Activated CD4-positive, alpha-beta T cell treated with anti-CD3 and anti-CD28 coated beads, Interleukin-2, amount 50 U/mL, for 48 hours (primary cell): ENCODE measurements at regions not wholly inside any gene's neighbourhood (a gene's known extent, or its start where the extent isn't known, plus 50 kb on each side); places are given as distances from the start of the nearest gene placed in this dataset.

Experiments
- DNase-seq, 2 experiments: peaks; one replicate each; pipeline ENCODE4 v3.0.0-alpha.2; 2020

DNA sequence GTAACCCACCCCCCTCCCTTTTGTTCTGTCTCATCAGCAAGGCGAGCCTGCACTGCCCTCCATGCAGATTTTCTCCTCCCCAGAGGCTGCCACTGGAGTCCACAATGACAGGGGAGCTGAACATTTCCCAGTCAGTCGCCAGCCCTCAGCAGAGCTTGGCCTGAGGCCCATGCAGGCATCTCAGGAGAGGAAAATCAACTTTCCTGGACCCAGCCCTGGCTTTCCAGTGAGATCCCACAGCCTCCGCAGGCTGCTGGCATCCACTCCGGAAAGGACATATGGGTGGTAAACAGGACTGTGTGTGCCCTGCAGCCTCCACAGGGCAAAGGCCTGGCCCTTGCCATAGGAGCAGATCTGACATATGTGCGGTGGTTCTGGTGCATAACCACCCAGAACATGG is 253.8 kb downstream of the TNS1 start:
- DNase-seq: no peak

DNA sequence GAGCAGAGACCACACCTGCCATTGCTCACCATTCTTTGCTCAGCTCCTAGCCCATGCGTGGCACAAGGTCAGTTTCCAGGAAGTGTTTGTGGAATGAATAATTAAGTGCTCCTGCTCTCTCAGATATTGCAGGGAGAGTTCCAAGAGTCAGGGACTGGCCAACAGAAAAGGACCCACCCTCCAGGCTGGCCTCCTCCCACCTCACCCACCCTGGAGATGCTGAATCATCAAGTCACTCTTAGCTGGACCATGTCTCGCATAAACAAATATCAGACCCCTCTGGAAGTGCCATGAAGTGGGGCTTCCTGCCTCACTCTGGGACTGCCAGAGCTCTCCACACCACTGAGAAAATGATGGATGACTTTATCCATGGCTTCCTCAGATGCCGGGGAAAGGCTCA is 256.0 kb downstream of the TNS1 start:
- no peak for DNase-seq

DNA sequence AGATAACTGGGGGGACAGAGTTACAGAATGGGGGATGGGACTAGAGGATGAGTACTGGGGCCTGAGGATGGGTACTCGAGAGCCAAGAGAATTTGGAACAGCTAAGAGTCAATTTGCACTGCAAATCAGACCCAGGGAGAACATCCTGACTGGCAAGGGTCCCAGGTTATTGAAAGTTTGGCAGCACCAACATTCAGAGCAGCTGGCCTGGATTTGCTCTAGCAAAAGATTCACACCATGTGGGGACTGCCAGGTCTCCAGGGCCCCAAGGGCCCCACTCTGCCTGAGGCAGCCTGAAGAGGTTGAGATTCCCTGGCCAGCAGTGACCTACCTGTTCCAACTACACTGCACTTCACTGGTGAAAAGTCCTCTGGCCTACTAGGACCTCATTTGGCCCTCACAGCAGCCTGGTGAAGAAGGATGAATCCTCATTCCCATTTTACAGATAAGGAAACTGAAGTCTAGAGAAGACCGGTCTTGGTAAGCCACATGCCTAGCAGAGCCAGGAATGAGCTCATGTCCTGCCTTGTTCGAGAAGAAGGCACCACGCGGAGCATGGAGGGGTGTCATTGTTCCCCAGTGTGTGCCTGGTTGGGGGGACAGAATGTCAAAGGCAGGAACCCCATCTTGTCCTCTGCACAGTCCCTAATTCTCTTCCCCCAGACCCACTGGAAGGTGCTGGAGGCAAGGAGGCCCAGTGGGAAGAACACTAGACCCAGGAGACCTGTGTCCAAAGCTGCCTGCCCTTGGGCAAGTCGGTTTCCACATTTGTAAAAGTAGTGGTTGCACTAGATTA is 258.6 kb downstream of the TNS1 start:
- no peak for DNase-seq

GRCh38 chr2:217743407-217743806 is 259.4 kb downstream of the TNS1 start:
- no peak for DNase-seq

DNA sequence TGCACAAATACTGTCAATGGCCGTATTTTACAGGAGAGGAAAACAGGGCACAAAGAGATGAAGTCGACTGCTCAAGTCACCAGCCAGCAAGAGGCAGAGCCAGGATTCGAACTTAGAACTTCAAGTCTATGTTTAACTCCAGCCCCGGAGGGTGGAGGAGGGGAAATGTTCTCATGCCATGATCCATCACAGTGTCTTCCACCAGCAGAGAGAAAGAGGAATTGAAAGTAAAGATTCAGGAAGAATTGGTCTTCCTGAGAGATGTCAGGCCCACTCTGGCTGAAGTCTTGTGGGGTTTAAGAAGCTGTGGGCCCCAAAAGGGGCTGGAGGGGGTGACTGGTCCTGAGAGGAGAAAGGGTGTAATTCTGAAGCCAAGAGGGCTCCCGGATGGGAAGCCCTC is 260.0 kb downstream of the TNS1 start:
- DNase-seq: no peak

- no peak for DNase-seq
These were observed 260.5 kb downstream of the TNS1 start for GRCh38 chr2:217742276-217742675.

DNA sequence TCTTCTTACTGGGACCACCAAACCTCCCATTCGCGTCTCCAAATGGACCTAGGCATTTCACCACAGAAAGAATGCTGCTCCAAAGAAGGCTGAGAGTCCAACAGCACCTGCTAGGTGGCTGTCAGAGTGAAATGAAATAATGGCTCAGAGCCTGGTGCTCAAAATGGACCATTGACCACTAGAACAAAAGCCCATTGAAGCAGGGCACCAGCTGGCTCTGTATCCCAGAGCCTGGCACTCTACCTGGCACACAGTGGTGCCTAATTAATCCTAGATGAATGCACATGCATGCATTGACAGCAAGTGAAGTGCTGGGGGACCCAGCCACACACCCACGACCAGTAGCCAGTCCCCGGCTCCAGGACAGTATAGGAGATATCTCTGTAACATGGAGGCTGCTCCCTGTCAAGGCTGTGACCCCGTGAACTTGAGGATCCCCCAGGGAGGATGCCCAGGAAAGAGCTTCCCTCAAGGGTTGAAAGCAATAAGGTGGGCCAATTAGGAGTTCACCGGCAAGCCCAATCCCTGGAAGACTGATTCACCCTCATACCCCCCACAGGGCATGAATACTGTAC is 261.3 kb downstream of the TNS1 start:
- DNase-seq: no peak

- no peak for DNase-seq
These were observed 262.0 kb downstream of the TNS1 start for GRCh38 chr2:217740756-217741155.

DNA sequence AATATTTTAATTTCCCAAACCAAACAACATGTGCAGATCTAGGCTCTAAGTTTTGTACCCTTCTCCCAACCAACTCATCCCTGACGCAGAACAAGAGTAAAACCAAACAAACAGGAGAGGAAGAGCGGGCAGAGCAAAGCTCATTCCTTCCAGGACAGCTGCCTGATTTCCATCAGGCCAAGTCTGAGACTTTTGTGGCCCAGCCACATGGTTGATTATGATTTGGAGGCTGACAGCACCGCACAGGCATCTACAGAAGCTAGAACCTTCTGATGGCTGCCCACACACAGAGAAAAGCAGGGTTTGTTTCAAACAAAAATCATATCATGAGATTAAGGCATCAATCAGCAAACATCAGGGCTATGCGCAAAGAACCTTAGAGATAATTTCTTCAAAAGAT is 262.6 kb downstream of the TNS1 start:
- no peak for DNase-seq

- no peak for DNase-seq
These were observed 263.1 kb downstream of the TNS1 start for GRCh38 chr2:217739741-217740140.

DNA sequence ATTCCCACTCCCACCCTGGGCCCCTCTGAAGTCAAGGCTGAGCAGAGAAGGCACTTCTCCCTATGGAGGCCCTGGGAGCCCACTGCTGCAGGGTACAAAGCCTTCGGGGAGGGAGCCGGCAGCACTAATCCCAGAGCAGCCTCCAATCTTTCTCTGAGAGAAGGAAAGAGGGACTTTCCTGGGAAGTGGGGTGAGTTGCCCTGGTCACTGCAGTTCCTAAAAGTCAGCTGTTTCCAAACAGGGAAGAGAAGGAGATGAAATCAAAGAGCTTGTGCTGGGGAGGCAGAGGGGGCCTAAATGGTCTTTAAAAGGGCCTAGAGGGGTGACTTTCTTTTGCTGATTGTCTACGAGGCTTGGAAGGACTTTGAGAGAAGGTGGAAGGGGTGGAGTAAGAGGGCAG is 264.7 kb downstream of the TNS1 start:
- DNase-seq: no peak

DNA sequence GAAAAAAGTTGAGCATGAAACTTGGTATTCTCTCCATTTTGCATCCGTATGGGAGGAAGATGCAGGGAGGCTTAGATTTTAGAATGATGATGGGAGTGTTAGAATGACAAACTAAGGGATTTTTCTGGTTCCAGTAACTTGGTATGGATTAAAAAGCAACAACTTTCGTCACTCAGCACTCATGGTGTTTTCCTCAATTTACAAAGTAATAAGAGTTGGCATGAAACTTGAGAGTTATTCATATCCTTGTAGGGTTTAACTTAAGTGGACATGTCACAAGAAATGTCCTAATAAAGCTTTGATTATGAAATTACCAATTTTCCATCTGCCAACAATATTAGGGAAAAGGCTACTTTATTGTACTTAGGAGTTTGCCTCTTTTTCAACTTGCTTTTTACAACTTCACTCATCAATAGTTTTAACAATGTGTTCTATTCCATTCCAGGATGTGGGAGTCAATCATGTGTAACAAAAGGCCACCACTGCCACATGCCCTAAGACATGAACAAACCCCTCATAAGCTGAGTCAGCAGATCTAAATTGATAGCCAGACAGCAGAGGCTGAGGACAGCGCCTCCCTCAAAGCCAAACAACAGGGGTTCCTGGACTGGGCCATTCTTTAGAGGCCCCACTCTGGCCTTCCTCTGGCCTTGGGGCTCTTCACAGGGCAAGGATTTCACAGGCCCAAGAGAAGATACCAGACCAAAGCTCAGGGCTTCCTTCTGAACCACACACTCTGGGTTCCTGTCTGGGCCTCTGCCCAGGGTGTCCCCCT is 265.8 kb downstream of the TNS1 start:
- DNase-seq: no peak

- DNase-seq: no peak
These were observed 266.9 kb downstream of the TNS1 start for GRCh38 chr2:217735899-217736298.

GRCh38 chr2:217735034-217735433 is 267.8 kb downstream of the TNS1 start:
- DNase-seq: no peak

DNA sequence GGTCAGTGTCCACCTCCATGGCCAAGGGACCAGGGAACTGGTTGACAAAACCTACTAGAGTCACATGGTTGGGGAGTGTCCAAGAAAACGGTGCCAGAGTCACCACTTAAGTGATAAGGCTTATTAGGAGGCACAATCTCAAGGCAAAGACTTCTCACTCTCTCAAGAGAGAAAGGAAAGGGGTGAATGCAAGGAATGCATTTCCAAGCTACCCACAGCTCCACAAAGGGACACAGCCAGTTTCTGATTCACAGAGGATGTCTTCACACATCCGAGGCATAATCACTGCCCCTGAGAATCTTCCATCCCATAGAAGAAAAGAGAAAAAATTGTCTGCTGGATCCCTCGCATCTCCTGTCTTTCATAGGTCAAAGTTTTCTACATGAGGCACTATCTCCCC is 269.3 kb downstream of the TNS1 start:
- no peak for DNase-seq

DNA sequence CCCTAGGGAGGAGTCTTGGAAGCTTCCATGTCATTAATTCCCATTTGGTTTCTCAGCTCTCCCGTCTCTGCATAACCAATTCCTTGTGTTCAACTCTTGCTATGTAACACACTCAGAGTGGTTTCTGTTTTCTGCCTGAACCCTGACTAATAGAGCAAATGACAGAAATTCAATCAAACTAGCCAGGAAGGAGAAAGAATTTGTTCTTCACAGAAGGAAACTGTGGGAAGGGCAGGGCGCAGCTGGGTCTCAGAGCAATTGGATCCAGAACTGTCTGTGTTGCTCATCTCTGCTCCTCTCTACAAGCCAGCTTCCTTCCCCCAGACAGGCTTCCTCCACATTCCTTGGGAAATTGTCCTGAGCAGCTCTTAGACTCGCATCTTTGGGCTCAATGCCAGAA is 269.8 kb downstream of the TNS1 start:
- no peak for DNase-seq

DNA sequence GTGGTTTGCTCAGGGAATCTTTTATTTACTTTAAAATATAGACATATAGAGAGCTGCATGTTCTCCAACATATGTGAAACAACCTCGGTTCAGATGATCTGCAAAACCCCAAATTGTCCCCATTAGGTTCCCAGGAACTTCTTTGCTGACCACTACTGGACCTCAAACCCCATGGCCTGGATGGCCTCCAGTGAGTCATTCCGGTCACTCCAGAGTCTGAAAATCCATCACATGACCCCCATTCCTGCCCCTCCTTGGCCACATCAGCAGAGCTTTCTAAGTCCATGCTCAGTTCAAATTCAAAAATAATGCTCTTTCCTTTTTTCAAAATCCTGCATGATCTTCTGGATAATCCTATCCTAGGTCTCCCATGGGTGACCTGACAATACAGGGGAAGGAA is 271.0 kb downstream of the TNS1 start:
- no peak for DNase-seq

GRCh38 chr2:217729421-217730053 is 273.3 kb downstream of the TNS1 start:
- no peak for DNase-seq

DNA sequence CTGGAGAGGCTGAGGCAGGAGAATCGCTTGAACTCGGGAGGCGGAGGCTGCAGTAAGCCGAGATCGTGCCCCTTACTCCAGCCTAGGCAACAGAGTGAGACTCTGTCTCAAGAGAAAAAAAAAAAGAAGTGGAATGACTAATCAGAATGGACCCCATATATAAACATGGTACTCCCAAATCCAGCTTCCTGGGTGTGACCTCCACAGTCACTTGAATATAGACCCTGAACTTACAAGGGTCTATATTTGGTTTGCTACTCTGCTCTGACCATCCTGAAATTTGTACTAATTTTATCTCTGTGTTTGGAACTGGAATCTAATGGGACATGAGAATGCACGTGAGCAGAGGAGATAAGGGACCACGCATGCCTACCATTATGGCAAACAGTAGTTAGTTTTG is 275.0 kb downstream of the TNS1 start:
- DNase-seq: no peak

DNA sequence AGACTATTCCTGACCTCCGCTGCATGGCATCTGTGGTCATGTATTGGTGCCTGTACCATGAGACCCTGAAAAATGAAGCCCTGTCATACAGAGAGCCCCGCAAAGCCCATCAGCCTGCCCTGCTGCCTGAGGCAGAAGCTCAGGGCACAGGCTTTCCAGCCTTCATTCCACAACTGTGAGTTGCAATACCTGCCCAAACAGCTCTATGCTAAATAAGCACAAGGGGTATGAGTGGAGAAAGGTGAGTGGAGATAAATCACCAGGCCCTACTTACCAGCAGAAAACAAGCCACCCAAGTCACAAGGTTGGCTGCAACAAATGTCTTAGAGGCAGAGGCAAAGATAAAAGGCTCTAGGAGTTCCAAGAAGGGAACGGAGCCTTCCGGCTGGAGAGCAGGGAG is 277.4 kb downstream of the TNS1 start:
- DNase-seq: no peak

DNA sequence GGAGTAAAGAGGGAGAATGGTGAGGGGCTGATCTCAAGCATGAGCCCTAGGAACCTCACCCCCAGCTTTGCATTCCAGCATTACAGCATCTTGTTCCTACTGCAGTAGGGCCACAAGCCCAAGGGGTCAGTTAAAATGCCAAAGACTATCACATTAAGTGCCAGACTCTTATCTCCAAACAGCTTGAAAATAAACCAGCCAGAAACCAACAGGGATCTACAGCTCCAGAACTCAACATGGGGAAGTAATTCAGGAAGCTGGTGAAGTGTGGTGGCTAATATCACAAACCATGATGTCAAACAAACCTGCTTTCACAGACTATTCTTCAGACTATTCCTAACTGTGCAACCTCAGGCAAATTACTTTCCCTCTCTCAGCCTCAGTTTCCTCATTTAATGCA is 278.3 kb downstream of the TNS1 start:
- DNase-seq: no peak

DNA sequence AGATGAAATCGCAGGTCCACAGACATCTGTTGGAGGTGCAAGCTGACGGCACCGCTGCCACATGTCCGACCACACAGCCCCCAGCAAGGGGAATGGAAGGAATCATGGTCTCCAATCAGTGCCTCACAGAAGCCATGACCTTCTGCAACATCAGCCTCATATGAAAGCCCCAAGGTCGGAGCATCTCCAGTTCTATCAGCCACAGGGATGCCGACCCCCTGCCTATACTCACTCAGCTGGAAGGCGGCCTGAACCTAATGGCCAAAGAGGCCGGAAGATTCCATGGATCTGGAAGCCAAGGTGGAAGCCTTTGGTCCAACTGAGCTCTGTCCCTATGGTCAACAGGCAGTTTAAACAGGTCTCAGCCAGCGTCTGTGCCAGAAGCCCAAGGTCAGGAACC is 278.8 kb downstream of the TNS1 start:
- no peak for DNase-seq

GRCh38 chr2:217722883-217723472 is 279.8 kb downstream of the TNS1 start:
- no peak for DNase-seq
